AG04450 (cell line): ENCODE measurements at regions not wholly inside any gene's neighbourhood (a gene's known extent, or its start where the extent isn't known, plus 50 kb on each side); places are given as distances from the start of the nearest gene placed in this dataset.

Experiments used
- CTCF ChIA-PET: fragments of 300-600, 350-600 bp; formaldehyde crosslinking; extraction: SDS; loops from one replicate; lab custom pipeline; 2022; ENCODE audit warnings: antibody characterized with exemption, inconsistent platforms; lab: Charles Lee
- POLR2A ChIA-PET: fragments of 350-600 bp; formaldehyde crosslinking; extraction: SDS; loops from one replicate; lab custom pipeline; 2021; ENCODE audit warnings: antibody characterized with exemption, inconsistent platforms; lab: Yijun Ruan, JAX
- DNase-seq: peaks from one replicate; pipeline ENCODE4 v3.0.0-alpha.2; 2011; ENCODE audit warnings: low read depth, low spot score
- H3K27ac ChIP-seq: one replicate; pipeline ENCODE4 v1.5.1; 2012; ENCODE audit warnings: low read depth, low read length, control low read depth
- H3K27me3 ChIP-seq: one replicate; pipeline ENCODE4 v1.6.0; 2012; ENCODE audit warnings: low read length; ENCODE audit not compliant: control insufficient read depth, insufficient read depth
- H3K4me3 ChIP-seq: 2 replicates; pipeline ENCODE4 v1.5.1; 2011; ENCODE audit warnings: mild to moderate bottlenecking, low read depth, low read length, control low read depth
- H3K9me3 ChIP-seq: 2 replicates; pipeline ENCODE4 v1.5.1; 2012; ENCODE audit warnings: low read length; ENCODE audit not compliant: control insufficient read depth, insufficient read depth
- CTCF ChIP-seq: IDR thresholded peaks from 2 replicates; pipeline ENCODE4 v1.5.1; 2011; ENCODE audit warnings: low read depth, low read length, control low read depth, inconsistent platforms

GRCh38 chr16:64364416-64364815 lies 757.4 kb downstream of the CDH11 start:
- DNase-seq: no peak
- Histone ChIP-seq H3K27me3 (no peaks in the 10 kb centered on the region), H3K27ac (no peak overlapping the region), H3K4me3 (no peak overlapping the region), H3K9me3 (no peaks in the 10 kb centered on the region)
- CTCF ChIA-PET: no interaction called here
- POLR2A ChIA-PET: no interaction called here
- no peak for TF ChIP-seq CTCF

GRCh38 chr16:64364016-64364415 lies 757.8 kb downstream of the CDH11 start:
- CTCF ChIA-PET: no interaction called here
- H3K27ac ChIP-seq: no peak overlapping the region
- POLR2A ChIA-PET: no interaction called here

GRCh38 chr16:64363039-64363438 lies 758.8 kb downstream of the CDH11 start:
- ChIA-PET POLR2A (no interaction called here), CTCF (interaction anchor here (0.8 kb wide), 1 partner anchor 25 kb away, joined by 3 read pairs; no protein-coding TSS in a partner anchor)
- Histone ChIP-seq H3K9me3 (no peaks in the 10 kb centered on the region), H3K27ac (no peak overlapping the region), H3K27me3 (no peaks in the 10 kb centered on the region), H3K4me3 (no peak overlapping the region)
- no peak for TF ChIP-seq CTCF
- DNase-seq: no peak

More at GRCh38 chr16:64364016-64364415, 757.8 kb downstream of the CDH11 start:
- no peak for TF ChIP-seq CTCF
- H3K9me3 ChIP-seq: no peaks in the 10 kb centered on the region
- H3K27me3 ChIP-seq: no peaks in the 10 kb centered on the region
- H3K4me3 ChIP-seq: no peak overlapping the region
- no peak for DNase-seq

- Histone ChIP-seq H3K27ac (no peak overlapping the region), H3K4me3 (no peak overlapping the region), H3K27me3 (no peaks in the 10 kb centered on the region), H3K9me3 (no peaks in the 10 kb centered on the region)
- POLR2A ChIA-PET: no interaction called here
- no peak for DNase-seq
- TF ChIP-seq CTCF: no peak
- CTCF ChIA-PET: no interaction called here
Measured at GRCh38 chr16:64362193-64362592, 759.7 kb downstream of the CDH11 start.

GRCh38 chr16:64361753-64362152 lies 760.1 kb downstream of the CDH11 start:
- H3K27me3 ChIP-seq: no peaks in the 10 kb centered on the region
- POLR2A ChIA-PET: no interaction called here
- H3K27ac ChIP-seq: no peak overlapping the region
- no peak overlapping the region for H3K4me3 ChIP-seq
- no peak for TF ChIP-seq CTCF
- CTCF ChIA-PET: no interaction called here
- no peaks in the 10 kb centered on the region for H3K9me3 ChIP-seq
- DNase-seq: no peak
